HG02759 (cell line): ENCODE measurements at regions not wholly inside any gene's neighbourhood (a gene's known extent, or its start where the extent isn't known, plus 50 kb on each side); places are given as distances from the start of the nearest gene placed in this dataset.
"Not testable (repeated sequence)": the region's sequence is repeated elsewhere in the genome, so short reads cannot be mapped to it uniquely, and the experiment has no call there.

Source experiments
- ATAC-seq: cut with Tn5 transposase; IDR thresholded peaks from one replicate; pipeline ENCODE4 v1.9.1; 2021; ENCODE audit warnings: mild to moderate bottlenecking, moderate library complexity; ENCODE audit not compliant: unreplicated experiment

DNA sequence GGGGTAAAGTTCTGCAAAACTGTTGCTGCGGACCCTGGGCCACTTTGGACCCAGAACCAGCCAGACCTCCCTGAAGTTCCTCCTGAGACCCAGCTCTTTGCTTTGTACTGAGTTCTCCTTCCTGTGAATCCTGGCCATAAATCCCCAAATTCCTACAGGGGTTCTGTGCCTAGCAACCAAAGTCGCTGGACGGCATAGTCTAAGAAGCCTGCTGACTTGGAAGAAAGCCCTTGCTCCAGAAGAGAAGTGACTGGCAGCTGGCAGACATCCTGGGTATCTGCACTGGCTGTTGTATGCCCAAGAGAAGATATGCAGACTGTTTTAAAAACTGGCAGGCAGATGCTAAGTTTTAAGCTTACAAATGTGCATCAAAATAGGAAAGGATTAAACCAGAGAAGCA, 99.9 kb upstream of the SLC24A4 start:
- ATAC-seq = no peak

DNA sequence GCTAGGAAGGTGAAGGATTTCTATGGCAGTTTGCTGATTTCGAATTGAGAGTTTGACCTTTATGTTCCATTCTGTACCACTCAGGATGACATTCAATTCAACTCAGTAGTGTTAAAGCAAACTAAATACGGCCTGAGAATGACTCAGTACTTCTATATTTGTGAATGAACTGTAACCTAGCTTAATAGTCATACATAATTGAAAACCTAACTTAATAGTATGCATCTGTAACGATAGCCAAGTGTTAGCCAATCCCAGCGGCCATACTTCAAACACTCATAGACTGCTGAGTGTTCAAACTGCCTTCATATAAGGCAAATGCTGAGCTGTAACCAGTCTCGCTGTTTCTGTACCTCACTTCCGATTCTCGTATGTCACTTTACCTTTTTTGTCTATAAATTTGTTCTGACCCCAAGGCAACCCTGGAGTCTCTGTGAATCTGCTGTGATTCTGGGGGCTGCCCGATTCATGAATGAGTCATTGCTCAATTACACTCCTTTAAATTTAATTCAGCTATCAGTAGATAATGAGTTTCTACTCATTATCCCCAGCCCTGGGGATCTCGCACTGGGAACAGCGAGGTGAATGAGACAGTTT, 98.5 kb upstream of the SLC24A4 start:
- ATAC-seq = no peak

- ATAC-seq = no peak
Observed at GRCh38 chr14:92225731-92226130, 97.2 kb upstream of the SLC24A4 start.

GRCh38 chr14:92226166-92226565, 96.8 kb upstream of the SLC24A4 start:
- ATAC-seq = not testable (repeated sequence)

DNA sequence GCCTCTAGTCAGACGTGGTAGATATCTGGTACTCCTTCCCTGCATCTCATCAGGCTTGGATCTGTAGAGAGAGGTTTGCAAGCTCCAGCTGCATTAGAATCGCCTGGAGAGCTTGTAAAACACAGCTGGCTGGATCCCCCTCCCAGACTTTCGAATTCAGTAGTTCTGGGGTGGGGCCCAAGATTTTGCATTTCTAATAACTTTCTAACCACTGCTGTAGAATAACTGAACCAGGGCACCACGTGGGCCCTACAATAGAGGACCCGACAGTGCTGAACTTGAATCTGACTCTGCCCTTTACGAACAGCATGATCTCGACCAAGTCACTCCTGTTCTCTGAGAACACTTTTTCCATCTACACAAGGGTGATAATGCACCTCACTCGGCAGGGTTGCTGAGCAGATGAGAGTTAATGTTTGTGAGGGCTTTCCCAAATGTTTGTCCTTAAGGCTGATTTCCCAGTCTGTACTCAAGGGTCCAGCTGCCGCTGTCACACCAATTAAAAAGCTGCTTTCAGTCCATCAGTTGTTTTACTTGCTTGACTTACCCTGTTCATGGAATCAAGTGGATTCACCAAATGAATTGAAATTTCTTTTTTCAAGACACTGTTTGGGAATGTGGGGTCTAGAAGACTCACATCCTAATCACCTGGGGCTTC, 86.6 kb upstream of the SLC24A4 start:
- no peak for ATAC-seq

DNA sequence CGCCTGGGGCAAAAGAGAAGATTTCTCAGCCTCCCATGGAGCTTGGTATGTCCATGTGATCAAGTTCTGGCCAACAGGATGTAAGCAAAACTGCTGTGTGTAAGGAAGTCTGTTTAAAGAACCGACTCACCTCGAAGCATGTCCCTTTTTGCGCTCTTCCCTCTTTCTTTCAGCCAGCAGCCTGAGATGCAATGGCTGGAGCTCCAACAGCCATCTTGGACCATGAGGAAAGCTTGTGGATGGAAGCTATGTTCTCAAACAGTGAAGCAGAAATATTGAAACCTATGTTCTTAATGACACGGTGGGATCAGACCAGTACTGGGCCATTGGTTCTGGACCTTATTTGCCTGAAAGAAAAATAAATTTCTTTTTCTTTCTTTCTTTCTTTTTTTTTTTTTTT, 82.3 kb upstream of the SLC24A4 start:
- no peak for ATAC-seq

GRCh38 chr14:92241966-92242595, 80.9 kb upstream of the SLC24A4 start:
- ATAC-seq = no peak

DNA sequence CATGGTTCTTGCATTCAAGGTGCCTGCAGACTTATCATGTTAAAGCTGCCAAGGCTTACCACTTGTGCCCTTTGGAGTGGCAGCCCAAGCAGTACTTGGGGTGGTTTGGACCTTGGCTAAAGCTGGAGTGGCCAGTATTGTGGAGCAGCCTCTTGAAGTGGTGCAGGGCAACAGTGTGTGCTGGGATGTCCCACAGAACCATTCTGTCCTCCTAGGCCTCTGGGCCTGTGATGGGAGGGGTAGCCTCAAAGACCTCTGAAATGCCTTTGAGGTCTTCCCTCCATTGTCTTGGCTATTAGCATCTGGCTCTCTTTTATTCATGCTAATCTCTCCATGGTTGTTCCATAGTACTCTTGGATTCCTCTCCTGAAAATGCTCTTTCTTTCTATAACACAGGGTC, 78.2 kb upstream of the SLC24A4 start:
- ATAC-seq = no peak

GRCh38 chr14:92247341-92247740, 75.6 kb upstream of the SLC24A4 start:
- ATAC-seq = no peak

GRCh38 chr14:92247947-92248346, 75.0 kb upstream of the SLC24A4 start:
- no peak for ATAC-seq

DNA sequence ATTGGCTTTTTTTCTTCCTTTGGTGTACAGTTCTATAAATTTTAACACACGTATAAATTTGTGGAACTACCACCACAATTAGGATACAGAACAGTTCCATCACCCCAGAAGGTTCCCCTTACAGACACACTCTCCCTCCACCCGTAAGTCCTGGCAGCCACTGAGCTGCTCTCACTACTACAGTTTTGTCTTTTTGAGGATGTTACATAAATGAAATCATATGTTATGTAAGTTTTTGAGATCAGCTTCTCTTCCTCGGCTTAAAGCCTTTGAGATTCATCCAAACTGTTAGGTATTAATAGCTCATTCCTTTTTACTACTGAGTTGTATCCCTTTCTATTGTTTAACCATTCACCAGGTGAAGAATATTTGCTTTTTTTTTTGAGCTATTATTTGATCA, 74.3 kb upstream of the SLC24A4 start:
- ATAC-seq = no peak

DNA sequence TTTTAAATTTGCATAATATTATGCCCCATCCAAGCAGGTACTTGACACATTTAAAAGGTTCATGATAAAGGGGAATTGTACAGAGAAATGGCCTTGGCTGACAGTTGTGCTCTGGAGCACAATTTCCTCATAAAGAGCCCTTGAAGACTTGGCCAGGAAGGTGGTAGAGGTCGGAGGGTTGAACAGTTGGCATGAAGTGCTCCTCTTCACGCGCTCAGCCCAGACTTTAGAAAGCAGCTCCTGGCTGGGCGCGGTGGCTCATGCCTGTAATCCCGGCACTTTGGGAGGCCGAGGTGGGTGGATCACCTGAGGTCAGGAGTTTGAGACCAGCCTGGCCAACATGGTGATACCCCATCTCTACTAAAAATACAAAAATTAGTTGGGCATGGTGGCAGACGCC, 72.6 kb upstream of the SLC24A4 start:
- ATAC-seq = not testable (repeated sequence)

- no peak for ATAC-seq
Observed at GRCh38 chr14:92252323-92252722, 70.6 kb upstream of the SLC24A4 start.

GRCh38 chr14:92253381-92253894, 69.5 kb upstream of the SLC24A4 start:
- ATAC-seq = no peak

GRCh38 chr14:92254786-92255185, 68.2 kb upstream of the SLC24A4 start:
- ATAC-seq = no peak

DNA sequence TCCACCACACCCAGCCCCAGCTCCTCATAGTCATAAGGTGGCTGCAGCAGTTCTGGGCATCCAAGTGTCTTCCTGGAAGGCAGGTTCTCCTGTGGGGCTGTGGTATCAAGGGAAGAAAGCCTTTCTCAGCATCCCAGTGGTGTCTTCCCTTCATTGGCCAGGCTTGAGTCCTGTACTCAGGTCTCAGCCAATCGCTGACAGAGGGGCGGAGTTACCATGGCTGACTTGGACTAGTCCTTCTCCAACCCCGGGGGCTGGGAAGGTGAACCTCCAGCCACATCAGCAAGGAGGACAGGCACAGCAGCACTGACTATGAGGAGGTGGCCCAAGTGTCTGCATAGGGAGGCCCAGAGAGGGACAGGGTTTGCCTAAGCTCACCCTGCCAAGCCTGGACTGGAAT, 64.0 kb upstream of the SLC24A4 start:
- no peak for ATAC-seq

DNA sequence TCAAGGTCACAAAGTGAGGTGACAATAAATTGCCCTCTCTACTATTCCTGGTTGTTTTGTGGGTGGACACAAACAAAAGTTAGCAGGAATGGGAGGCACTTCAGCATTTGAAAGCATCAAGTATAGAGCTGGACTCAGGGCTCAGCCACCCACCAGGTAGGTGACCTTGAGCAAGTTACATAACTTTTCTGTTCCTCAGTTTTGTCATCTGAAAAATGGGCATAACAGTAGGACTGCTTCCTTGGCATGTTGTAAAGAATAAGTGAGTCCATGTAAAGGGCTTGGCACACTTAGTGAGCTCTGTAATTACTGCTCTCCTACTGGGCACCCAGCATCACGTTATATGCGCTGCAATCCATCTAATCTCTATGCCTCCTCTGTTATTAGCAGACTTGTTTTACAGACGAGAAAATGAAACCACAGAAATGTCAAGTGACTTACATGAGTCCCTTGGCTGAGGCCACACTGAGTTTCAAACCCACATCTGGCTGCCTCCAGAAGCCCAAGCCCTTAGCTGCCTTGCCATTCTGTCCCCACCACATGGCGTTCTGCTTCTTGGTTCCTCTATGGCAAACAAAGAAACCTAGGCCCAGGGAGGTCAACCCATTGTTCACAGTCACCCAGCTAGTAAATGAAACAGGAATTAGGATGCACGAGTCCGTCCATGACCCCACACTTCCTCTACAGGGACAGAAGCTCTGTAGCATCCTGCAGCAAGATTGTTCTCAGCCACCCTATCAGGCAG, 63.2 kb upstream of the SLC24A4 start:
- ATAC-seq = peak; percentile 79

DNA sequence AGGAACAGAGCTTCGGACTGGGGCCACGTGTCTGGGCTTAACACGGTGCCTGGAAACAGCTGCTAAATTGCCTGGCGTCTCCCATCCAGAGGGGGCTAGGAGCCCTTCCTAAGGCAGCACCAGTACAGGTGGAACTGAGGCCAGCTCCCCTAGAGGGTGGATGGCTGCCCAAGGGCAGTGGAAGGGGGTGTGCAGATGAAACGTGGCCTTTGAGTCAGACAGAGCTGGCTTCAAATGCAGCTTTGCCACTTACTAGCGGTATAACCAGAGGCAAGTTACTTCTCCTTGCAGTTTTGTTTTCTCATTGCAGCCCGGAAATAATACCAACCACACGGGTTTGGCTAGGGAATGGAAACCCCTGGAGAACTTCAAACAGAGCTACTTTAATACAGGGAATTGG, 59.3 kb upstream of the SLC24A4 start:
- ATAC-seq = no peak

DNA sequence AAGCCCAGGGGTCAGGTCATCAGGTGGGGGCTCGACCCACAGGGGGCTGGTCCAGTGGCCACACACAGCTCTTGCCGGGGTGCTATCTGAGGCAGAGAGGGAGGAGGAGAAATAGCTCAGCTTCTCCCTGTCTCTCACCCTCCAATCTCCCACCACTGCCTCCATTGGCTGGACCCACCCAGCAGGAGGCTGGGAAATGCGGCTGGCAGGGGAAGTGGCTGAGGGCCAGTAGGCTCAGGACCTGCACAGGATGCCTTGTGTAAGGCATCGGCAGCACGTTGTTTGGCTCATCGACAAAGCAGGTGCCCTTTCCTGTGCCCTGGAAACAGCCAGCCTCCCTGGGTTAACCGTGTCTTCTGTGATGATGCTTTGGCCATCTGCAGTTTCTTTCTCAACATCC, 58.8 kb upstream of the SLC24A4 start:
- ATAC-seq = no peak

GRCh38 chr14:92266216-92266615, 56.7 kb upstream of the SLC24A4 start:
- ATAC-seq = no peak
